ENCODE measurements at regions not wholly inside any gene's neighbourhood (a gene's known extent, or its start where the extent isn't known, plus 50 kb on each side); places are given as distances from the start of the nearest gene placed in this dataset.

DNA sequence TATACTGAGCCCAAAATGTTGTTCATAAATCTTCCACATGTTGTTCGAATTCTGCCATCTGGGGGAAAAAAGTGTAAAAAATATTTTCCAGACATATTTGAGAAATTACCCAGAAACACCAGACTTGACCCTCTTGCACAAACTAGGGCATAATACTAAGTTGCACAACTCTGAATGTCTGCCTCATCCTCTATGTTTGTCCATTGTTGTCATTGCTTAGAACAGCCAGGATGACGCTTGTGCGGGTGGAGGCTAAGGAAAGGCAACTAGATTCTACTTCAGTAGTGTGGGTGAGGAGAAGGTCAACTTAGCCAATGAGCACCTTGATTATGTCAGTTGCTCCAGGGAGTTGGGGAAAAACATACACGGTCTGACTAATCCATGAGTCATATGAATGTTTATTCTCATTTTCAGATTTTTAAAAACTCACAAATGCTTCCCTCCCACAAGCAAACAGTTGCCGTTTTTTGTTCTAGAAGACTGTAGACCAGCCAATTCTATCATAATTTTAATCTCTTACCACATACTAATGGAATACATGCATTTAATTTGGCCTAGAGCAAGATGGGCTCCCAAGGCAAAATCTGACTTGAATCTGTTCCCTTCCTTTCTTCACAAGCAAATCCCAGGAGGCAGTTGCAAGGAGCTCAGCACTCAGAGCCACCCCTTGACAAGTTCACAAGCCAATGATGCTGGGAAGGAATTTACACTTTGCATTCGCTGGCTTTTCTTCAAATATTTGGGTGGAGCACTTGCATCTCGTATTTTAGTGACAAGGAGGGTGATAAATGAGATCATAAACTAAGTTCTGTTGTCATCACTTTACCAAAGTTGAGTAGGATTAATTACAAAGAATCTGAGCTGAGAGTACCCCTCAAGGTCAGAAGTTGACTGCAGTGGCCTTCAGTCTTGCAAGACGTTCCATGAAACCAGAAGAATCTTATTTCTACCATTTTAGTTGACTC is 163.2 kb upstream of the TWIST2 start:
- Histone ChIP-seq H3K27ac (ENCODE audit: low read depth in 1 of 2, low read length in 2 of 2) (no peak overlapping the region), H3K79me2 (ENCODE audit: insufficient read depth, low read length) (no peaks in the 10 kb centered on the region), H3K4me3 (replicated peaks in 1 of 3; ENCODE audit: low read depth in 2 of 3, low read length in 3 of 3) (no peak overlapping the region), H3K4me1 (ENCODE audit: control insufficient read depth in 1 of 2, insufficient read depth in 2 of 2, low read length in 2 of 2) (no peaks in the 10 kb centered on the region), H3K9ac (ENCODE audit: insufficient read depth, low read length, poor library complexity, severe bottlenecking) (no peak overlapping the region), H3K36me3 (replicated peaks in 1 of 2; ENCODE audit: control insufficient read depth in 1 of 2, insufficient read depth in 2 of 2, low read length in 2 of 2) (no peaks in the 10 kb centered on the region), H2AFZ (ENCODE audit: insufficient read depth, low read depth, low read length, poor library complexity, severe bottlenecking) (no peak overlapping the region), H4K20me1 (ENCODE audit: insufficient read depth, low read length) (no peaks in the 10 kb centered on the region), H3K27me3 (ENCODE audit: control insufficient read depth in 2 of 2, insufficient read depth in 2 of 2, low read length in 2 of 2) (peaks cover 2% of the 10 kb centered on the region in 2 donors), H3K9me3 (replicated peaks in 1 of 2; ENCODE audit: control insufficient read depth in 1 of 2, insufficient read depth in 1 of 2, low read length in 2 of 2) (no peaks in the 10 kb centered on the region), H3K4me2 (replicated peaks; ENCODE audit: extremely low read depth, low read length, poor library complexity, severe bottlenecking) (no peak overlapping the region)
- H3K36me3 Mint-ChIP-seq = no peaks in the 10 kb centered on the region
- H3K9me3 Mint-ChIP-seq = no peaks in the 10 kb centered on the region
- TF ChIP-seq, protein P1, sequence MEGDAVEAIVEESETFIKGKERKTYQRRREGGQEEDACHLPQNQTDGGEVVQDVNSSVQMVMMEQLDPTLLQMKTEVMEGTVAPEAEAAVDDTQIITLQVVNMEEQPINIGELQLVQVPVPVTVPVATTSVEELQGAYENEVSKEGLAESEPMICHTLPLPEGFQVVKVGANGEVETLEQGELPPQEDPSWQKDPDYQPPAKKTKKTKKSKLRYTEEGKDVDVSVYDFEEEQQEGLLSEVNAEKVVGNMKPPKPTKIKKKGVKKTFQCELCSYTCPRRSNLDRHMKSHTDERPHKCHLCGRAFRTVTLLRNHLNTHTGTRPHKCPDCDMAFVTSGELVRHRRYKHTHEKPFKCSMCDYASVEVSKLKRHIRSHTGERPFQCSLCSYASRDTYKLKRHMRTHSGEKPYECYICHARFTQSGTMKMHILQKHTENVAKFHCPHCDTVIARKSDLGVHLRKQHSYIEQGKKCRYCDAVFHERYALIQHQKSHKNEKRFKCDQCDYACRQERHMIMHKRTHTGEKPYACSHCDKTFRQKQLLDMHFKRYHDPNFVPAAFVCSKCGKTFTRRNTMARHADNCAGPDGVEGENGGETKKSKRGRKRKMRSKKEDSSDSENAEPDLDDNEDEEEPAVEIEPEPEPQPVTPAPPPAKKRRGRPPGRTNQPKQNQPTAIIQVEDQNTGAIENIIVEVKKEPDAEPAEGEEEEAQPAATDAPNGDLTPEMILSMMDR (IDR thresholded peaks at IDR 0.05) = no peak
- H3K4me1 Mint-ChIP-seq = no peaks in the 10 kb centered on the region
- no peak for DNase-seq
- intact Hi-C loops (cut with micrococcal nuclease) = no loop called here
- H3K27me3 Mint-ChIP-seq (ENCODE audit: low read depth in 3 of 3) = peaks cover 6 to 20% (median 13%) of the 10 kb centered on the region in 3 donors
- no peak overlapping the region for H3K4me3 Mint-ChIP-seq
- 81% methylated on average over 3 of the region's 8 CpGs for WGBS (ENCODE audit: insufficient coverage)
- H3K27ac Mint-ChIP-seq = no peak overlapping the region

DNA sequence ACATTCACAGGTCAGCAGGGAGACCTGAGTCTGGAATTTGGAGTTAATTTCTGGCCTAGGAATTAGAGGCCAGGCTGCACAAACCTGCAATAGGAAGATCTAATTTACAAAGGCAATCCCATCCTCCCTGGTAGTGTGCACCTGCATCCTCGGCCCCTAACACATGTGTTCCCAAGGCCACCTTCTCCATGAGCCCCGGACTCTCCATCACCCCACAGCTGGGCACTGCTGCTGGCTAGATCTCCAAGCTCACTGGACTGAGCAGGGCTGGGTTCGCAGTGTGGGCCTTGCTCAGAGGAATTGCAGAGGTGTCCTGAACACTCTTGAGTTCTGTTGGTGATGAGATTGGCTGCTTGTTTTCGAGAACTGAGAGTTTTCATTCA is 162.6 kb upstream of the TWIST2 start:
- Histone ChIP-seq H3K4me1 (ENCODE audit: control insufficient read depth in 1 of 2, insufficient read depth in 2 of 2, low read length in 2 of 2) (no peaks in the 10 kb centered on the region), H2AFZ (ENCODE audit: insufficient read depth, low read depth, low read length, poor library complexity, severe bottlenecking) (no peak overlapping the region), H3K79me2 (ENCODE audit: insufficient read depth, low read length) (no peaks in the 10 kb centered on the region), H3K27ac (ENCODE audit: low read depth in 1 of 2, low read length in 2 of 2) (no peak overlapping the region), H3K9me3 (replicated peaks in 1 of 2; ENCODE audit: control insufficient read depth in 1 of 2, insufficient read depth in 1 of 2, low read length in 2 of 2) (no peaks in the 10 kb centered on the region), H3K27me3 (ENCODE audit: control insufficient read depth in 2 of 2, insufficient read depth in 2 of 2, low read length in 2 of 2) (peaks cover 2% of the 10 kb centered on the region in 2 donors), H3K4me3 (replicated peaks in 1 of 3; ENCODE audit: low read depth in 2 of 3, low read length in 3 of 3) (no peak overlapping the region), H4K20me1 (ENCODE audit: insufficient read depth, low read length) (no peaks in the 10 kb centered on the region), H3K9ac (ENCODE audit: insufficient read depth, low read length, poor library complexity, severe bottlenecking) (no peak overlapping the region), H3K4me2 (replicated peaks; ENCODE audit: extremely low read depth, low read length, poor library complexity, severe bottlenecking) (no peak overlapping the region), H3K36me3 (replicated peaks in 1 of 2; ENCODE audit: control insufficient read depth in 1 of 2, insufficient read depth in 2 of 2, low read length in 2 of 2) (no peaks in the 10 kb centered on the region)
- Mint-ChIP-seq H3K27me3 (ENCODE audit: low read depth in 3 of 3) (peaks cover 5 to 20% (median 13%) of the 10 kb centered on the region in 3 donors), H3K27ac (no peak overlapping the region), H3K4me1 (no peaks in the 10 kb centered on the region), H3K4me3 (no peak overlapping the region), H3K9me3 (peaks cover 0 to 2% (median 0%) of the 10 kb centered on the region in 7 donors), H3K36me3 (no peaks in the 10 kb centered on the region)
- 53% methylated on average over 2 of the region's 4 CpGs for WGBS (ENCODE audit: insufficient coverage)
- TF ChIP-seq, protein P1 (IDR thresholded peaks at IDR 0.05) = no peak
- no peak for DNase-seq
- intact Hi-C loops (cut with micrococcal nuclease) = no loop called here

Measured in CD14-positive monocyte (primary cell).